Glutamatergic neuron (in vitro differentiated cells): ENCODE measurements at regions not wholly inside any gene's neighbourhood (a gene's known extent, or its start where the extent isn't known, plus 50 kb on each side); places are given as distances from the start of the nearest gene placed in this dataset.

Experiments used
- DNase-seq: peaks from one replicate; pipeline ENCODE4 v3.0.0; 2022
- H3K27ac Mint-ChIP-seq: one replicate; pipeline ENCODE4 v1.8.0; 2020; ENCODE audit warnings: mild to moderate bottlenecking, mixed read lengths, inconsistent platforms; ENCODE audit not compliant: unreplicated experiment
- H3K27me3 Mint-ChIP-seq: one replicate; pipeline ENCODE4 v1.8.0; 2020; ENCODE audit warnings: mild to moderate bottlenecking, moderate library complexity, mixed read lengths, inconsistent platforms; ENCODE audit not compliant: unreplicated experiment
- H3K36me3 Mint-ChIP-seq: one replicate; pipeline ENCODE4 v1.8.0; 2020; ENCODE audit warnings: mild to moderate bottlenecking, mixed read lengths, inconsistent platforms; ENCODE audit not compliant: unreplicated experiment
- H3K4me1 Mint-ChIP-seq: one replicate; pipeline ENCODE4 v1.8.0; 2020; ENCODE audit warnings: mild to moderate bottlenecking, low read depth, mixed read lengths, inconsistent platforms; ENCODE audit not compliant: unreplicated experiment
- H3K4me3 Mint-ChIP-seq: one replicate; pipeline ENCODE4 v1.8.0; 2020; ENCODE audit warnings: mild to moderate bottlenecking, mixed read lengths, inconsistent platforms; ENCODE audit not compliant: unreplicated experiment
- H3K9me3 Mint-ChIP-seq: one replicate; pipeline ENCODE4 v1.8.0; 2020; ENCODE audit warnings: mild to moderate bottlenecking, moderate library complexity, mixed read lengths, inconsistent platforms; ENCODE audit not compliant: unreplicated experiment
- TF ChIP-seq, protein P1 (sequence below): fragments of 200-600 bp; sonication (generic); IDR thresholded peaks from one replicate; pipeline ENCODE4 v1.5.0; 2021; ENCODE audit not compliant: partially characterized antibody, unreplicated experiment

DNA sequence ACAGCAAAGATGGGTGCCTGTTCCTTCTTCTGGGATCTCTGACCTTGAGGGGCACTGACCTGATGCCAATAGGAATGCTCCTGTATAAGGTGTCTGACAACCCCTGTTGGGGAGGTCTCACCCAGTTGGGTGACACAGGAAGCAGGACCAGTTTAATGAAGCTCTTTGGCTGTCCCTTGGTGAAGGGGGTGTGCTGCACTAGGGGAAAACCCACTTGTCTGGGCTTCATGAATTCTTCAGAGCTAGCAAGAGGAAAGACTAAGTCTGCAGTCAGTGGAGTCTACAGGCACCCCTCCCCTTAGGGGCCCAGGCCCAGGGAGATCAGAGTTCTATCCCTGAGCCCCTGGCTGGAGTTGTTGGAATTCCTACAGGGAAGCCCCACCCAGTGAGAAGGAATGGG is 550.8 kb upstream of the CHAC2 start:
- TF ChIP-seq, protein P1, sequence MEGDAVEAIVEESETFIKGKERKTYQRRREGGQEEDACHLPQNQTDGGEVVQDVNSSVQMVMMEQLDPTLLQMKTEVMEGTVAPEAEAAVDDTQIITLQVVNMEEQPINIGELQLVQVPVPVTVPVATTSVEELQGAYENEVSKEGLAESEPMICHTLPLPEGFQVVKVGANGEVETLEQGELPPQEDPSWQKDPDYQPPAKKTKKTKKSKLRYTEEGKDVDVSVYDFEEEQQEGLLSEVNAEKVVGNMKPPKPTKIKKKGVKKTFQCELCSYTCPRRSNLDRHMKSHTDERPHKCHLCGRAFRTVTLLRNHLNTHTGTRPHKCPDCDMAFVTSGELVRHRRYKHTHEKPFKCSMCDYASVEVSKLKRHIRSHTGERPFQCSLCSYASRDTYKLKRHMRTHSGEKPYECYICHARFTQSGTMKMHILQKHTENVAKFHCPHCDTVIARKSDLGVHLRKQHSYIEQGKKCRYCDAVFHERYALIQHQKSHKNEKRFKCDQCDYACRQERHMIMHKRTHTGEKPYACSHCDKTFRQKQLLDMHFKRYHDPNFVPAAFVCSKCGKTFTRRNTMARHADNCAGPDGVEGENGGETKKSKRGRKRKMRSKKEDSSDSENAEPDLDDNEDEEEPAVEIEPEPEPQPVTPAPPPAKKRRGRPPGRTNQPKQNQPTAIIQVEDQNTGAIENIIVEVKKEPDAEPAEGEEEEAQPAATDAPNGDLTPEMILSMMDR = no peak
- Mint-ChIP-seq H3K4me1 (no peaks in the 10 kb centered on the region), H3K36me3 (peaks cover 10% of the 10 kb centered on the region), H3K4me3 (no peak overlapping the region), H3K9me3 (peaks cover 4% of the 10 kb centered on the region), H3K27ac (no peak overlapping the region), H3K27me3 (peaks cover 1% of the 10 kb centered on the region)
- DNase-seq = no peak

DNA sequence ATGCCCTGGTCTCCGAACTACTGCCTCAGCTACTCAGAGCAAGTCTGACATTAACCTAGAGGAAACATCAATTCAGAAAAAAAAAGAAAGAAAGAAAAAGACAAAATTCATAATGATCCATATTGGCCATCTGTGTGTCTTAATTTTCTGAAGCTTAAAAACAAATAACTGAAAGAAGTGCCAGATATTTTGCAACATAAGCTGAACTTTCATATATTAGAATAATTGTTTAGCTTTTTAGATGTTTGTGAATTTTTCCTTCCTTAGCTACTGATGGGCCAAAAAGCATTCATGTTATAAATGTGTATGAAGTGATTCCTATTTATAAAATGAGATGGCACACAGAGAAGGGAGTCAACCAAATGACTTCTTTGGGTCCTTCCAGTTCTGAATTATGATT is 555.0 kb upstream of the CHAC2 start:
- H3K4me1 Mint-ChIP-seq = no peaks in the 10 kb centered on the region
- TF ChIP-seq, protein P1 = no peak
- no peak overlapping the region for H3K27ac Mint-ChIP-seq
- DNase-seq = no peak
- H3K36me3 Mint-ChIP-seq = peaks cover 10% of the 10 kb centered on the region
- H3K4me3 Mint-ChIP-seq = no peak overlapping the region
- peaks cover 2% of the 10 kb centered on the region for H3K9me3 Mint-ChIP-seq
- peaks cover under 1% of the 10 kb centered on the region for H3K27me3 Mint-ChIP-seq

DNA sequence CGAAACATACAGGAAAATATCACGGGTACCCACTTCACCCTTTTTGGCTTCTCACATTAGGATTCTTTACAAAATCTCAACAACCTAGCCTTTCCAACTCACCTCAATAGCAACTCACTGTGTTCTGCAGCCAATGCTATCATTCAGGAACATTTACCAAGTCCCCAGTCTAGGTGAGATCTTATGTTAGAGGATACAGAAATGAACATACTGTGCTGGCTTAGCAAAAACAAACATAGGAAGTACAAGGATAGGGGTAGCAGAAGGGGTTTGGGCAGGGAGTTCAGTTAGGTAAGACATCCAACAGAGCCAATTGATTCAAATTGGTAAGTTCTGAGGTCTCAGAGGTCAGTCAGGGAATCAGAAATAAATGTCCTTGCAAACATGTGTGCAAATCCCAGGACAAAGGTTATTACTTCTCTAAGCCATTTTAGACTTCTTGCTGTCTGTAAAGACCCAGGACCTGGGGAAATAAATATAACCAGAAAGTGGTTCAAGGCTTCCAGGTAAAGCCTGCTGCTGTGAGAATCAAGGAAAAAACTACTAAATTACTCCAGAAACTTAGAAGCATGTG is 556.3 kb upstream of the CHAC2 start:
- Mint-ChIP-seq H3K27ac (no peak overlapping the region), H3K4me1 (no peaks in the 10 kb centered on the region), H3K27me3 (no peaks in the 10 kb centered on the region), H3K4me3 (no peak overlapping the region), H3K9me3 (no peaks in the 10 kb centered on the region), H3K36me3 (peaks cover 10% of the 10 kb centered on the region)
- DNase-seq = no peak
- TF ChIP-seq, protein P1 = no peak

DNA sequence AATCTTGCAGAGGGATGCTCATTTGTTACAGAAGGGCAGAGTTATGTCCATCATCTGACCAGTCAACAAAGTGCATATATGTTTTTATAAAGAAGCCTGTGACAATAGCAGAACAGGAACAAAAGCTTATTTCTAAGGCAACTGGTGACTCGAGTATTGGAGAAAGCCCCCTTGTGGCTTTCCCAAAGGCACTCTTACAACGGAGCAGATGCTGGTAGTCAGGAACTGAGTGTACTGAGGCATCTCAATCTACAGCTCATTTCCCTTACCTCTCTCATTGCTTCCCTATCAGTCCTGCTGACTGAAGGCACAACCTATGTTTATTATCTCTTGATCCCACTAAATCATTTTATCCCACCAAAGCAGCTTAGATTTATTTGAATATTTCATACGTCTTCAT is 557.1 kb upstream of the CHAC2 start:
- no peak overlapping the region for H3K4me3 Mint-ChIP-seq

DNA sequence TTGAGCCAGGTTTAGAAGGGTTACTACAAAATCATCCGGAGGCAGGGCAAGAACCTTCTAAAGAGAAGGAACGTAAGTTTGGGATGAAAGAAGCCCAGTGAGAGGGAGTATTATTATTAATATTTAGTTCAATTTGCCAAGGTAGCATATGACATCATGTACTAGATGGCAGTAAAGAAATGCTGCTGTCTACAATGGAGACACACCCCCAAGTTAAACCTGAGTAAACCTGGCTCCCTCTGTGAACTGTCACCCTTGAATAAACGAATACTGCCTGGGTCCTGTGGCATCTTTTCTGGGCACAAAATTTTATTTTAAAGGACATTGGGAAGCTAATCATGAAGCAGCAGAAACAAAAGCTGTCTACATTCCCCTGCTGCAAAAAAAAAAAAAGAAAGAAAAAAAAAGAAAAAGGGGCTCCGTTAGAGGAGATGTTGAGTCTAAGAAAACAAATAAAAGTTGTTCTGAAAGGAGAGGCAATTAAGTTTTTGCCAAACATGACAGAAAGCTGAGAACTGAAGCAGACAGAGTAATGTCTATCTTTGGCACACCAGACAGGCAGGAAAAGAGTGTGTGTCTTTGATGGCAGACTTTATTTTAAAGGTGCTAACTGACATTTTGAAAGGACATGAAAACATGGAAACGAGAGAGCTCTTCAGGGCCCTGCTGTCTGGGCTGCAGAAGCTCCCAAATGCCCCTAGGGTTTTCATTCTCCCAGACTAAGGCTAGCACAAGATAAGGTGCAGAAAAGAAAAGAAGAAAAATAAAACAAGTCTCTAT is 557.7 kb upstream of the CHAC2 start:
- H3K4me1 Mint-ChIP-seq = no peaks in the 10 kb centered on the region
- no peak overlapping the region for H3K4me3 Mint-ChIP-seq
- H3K27ac Mint-ChIP-seq = no peak overlapping the region
- no peaks in the 10 kb centered on the region for H3K9me3 Mint-ChIP-seq
- no peak for DNase-seq
- TF ChIP-seq, protein P1 = no peak
- no peaks in the 10 kb centered on the region for H3K27me3 Mint-ChIP-seq
- H3K36me3 Mint-ChIP-seq = peaks cover 9% of the 10 kb centered on the region

More for the DNA sequence above, 557.1 kb upstream of the CHAC2 start:
- no peaks in the 10 kb centered on the region for H3K27me3 Mint-ChIP-seq
- no peak for DNase-seq
- H3K36me3 Mint-ChIP-seq = peaks cover 10% of the 10 kb centered on the region
- TF ChIP-seq, protein P1 = no peak
- H3K4me1 Mint-ChIP-seq = no peaks in the 10 kb centered on the region
- H3K27ac Mint-ChIP-seq = no peak overlapping the region
- H3K9me3 Mint-ChIP-seq = no peaks in the 10 kb centered on the region
